ENCODE measurements at regions not wholly inside any gene's neighbourhood (a gene's known extent, or its start where the extent isn't known, plus 50 kb on each side); places are given as distances from the start of the nearest gene placed in this dataset.

DNA sequence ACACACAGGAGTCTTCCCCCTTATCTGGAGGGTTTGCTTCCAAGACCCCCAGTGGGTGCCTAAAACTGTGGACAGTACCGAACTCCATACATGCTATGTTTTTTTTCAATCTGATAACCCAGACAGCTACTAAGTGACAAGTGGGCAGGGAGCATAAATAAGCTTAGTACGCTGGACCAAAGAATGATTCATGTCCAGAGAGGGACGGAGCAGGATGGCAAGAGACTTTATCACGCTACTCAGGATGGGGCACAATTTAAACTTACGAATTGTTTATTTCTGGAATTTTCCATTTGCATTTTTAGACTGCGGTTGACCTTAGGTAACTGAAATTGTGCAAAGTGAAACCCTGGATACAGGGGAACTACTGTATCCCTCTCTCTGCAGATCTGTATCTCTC lies 410.0 kb upstream of the MKI67 start:
- TF ChIP-seq, protein P1, sequence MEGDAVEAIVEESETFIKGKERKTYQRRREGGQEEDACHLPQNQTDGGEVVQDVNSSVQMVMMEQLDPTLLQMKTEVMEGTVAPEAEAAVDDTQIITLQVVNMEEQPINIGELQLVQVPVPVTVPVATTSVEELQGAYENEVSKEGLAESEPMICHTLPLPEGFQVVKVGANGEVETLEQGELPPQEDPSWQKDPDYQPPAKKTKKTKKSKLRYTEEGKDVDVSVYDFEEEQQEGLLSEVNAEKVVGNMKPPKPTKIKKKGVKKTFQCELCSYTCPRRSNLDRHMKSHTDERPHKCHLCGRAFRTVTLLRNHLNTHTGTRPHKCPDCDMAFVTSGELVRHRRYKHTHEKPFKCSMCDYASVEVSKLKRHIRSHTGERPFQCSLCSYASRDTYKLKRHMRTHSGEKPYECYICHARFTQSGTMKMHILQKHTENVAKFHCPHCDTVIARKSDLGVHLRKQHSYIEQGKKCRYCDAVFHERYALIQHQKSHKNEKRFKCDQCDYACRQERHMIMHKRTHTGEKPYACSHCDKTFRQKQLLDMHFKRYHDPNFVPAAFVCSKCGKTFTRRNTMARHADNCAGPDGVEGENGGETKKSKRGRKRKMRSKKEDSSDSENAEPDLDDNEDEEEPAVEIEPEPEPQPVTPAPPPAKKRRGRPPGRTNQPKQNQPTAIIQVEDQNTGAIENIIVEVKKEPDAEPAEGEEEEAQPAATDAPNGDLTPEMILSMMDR (IDR thresholded peaks at IDR 0.05), result no peak
- no peak for TF ChIP-seq EZH2 (IDR thresholded peaks at IDR 0.05)
